Smooth muscle cell (in vitro differentiated cells): ENCODE measurements at regions not wholly inside any gene's neighbourhood (a gene's known extent, or its start where the extent isn't known, plus 50 kb on each side); places are given as distances from the start of the nearest gene placed in this dataset.
A peak's percentile ranks its signal among the peaks of the same experiment; 100 is the strongest.

Source experiments
- DNase-seq: peaks from one replicate; lab custom pipeline; 2025; ENCODE audit not compliant: unreplicated experiment; lab: John Stamatoyannopoulos, UW
- H2AFZ ChIP-seq: fragments of 200-600 bp; sonication (generic); 2 replicates; pipeline ENCODE4 v1.6.0; 2016; ENCODE audit warnings: antibody characterized with exemption, low read depth, mild to moderate bottlenecking
- H3F3A ChIP-seq: fragments of 200-600 bp; sonication (generic); 2 replicates; pipeline ENCODE4 v1.6.0; 2017; ENCODE audit warnings: antibody characterized with exemption, low read depth
- H3K27ac ChIP-seq: fragments of 200-600 bp; sonication (generic); 2 replicates; pipeline ENCODE4 v1.5.1; 2016; ENCODE audit warnings: low read depth, mild to moderate bottlenecking
- H3K27me3 ChIP-seq: fragments of 200-600 bp; sonication (generic); 2 replicates; pipeline ENCODE4 v1.6.1; 2016; ENCODE audit warnings: low read depth, mild to moderate bottlenecking
- H3K36me3 ChIP-seq: fragments of 200-600 bp; sonication (generic); 2 replicates; pipeline ENCODE4 v1.5.1; 2016; ENCODE audit warnings: low read depth
- H3K4me1 ChIP-seq: fragments of 200-600 bp; sonication (generic); 2 replicates; pipeline ENCODE4 v1.5.1; 2016; ENCODE audit warnings: low read depth
- H3K4me2 ChIP-seq: fragments of 200-600 bp; sonication (generic); 2 replicates; pipeline ENCODE4 v1.6.0; 2016; ENCODE audit warnings: mild to moderate bottlenecking
- H3K4me3 ChIP-seq: fragments of 200-600 bp; sonication (generic); 2 replicates; pipeline ENCODE4 v1.5.1; 2016; ENCODE audit warnings: mild to moderate bottlenecking
- H3K79me2 ChIP-seq: fragments of 200-600 bp; sonication (generic); 2 replicates; pipeline ENCODE4 v1.6.0; 2016; ENCODE audit warnings: low read depth, mild to moderate bottlenecking
- H3K9ac ChIP-seq: fragments of 200-600 bp; sonication (generic); 2 replicates; pipeline ENCODE4 v1.6.0; 2016; ENCODE audit warnings: low read depth
- H3K9me3 ChIP-seq: fragments of 200-600 bp; sonication (generic); replicated peaks from 2 replicates; pipeline ENCODE4 v1.5.1; 2016; ENCODE audit warnings: low read depth
- H4K20me1 ChIP-seq: fragments of 200-600 bp; sonication (generic); 2 replicates; pipeline ENCODE4 v1.6.0; 2016; ENCODE audit warnings: low read depth
- CTCF ChIP-seq: fragments of 200-600 bp; sonication (generic); IDR thresholded peaks from 2 replicates; pipeline ENCODE4 v1.5.1; 2017; ENCODE audit warnings: borderline replicate concordance, mild to moderate bottlenecking, antibody characterized with exemption; ENCODE audit not compliant: insufficient read depth, poor library complexity, severe bottlenecking
- WGBS: methylation state at CpG from one replicate; pipeline ENCODE4 v1.1.7; 2016; ENCODE audit warnings: low lambda C conversion rate; 5-methylcytosine and 5-hydroxymethylcytosine counted together

- TF ChIP-seq CTCF, result no peak
- no peak overlapping the region for H3K4me3 ChIP-seq
- H3K9ac ChIP-seq, result no peak overlapping the region
- H3K9me3 ChIP-seq, result no peaks in the 10 kb centered on the region
- no peaks in the 10 kb centered on the region for H3K79me2 ChIP-seq
- WGBS, result 93% methylated on average over 5 of the region's 5 CpGs
- DNase-seq, result no peak
- H3F3A ChIP-seq, result no peaks in the 10 kb centered on the region
- H4K20me1 ChIP-seq, result no peaks in the 10 kb centered on the region
- no peak overlapping the region for H3K27ac ChIP-seq
- no peaks in the 10 kb centered on the region for H3K27me3 ChIP-seq
- no peak overlapping the region for H2AFZ ChIP-seq
- no peak overlapping the region for H3K4me2 ChIP-seq
- H3K36me3 ChIP-seq, result no peaks in the 10 kb centered on the region
- H3K4me1 ChIP-seq, result peaks cover 6% of the 10 kb centered on the region
Observed at GRCh38 chr9:89670114-89670513, 65.3 kb downstream of the GADD45G start.

GRCh38 chr9:89670801-89671434, 66.1 kb downstream of the GADD45G start:
- Histone ChIP-seq H3F3A (no peaks in the 10 kb centered on the region), H3K4me3 (no peak overlapping the region), H2AFZ (no peak overlapping the region), H3K36me3 (no peaks in the 10 kb centered on the region), H3K27me3 (no peaks in the 10 kb centered on the region), H4K20me1 (no peaks in the 10 kb centered on the region), H3K9ac (no peak overlapping the region), H3K9me3 (no peaks in the 10 kb centered on the region), H3K4me2 (no peak overlapping the region), H3K27ac (no peak overlapping the region), H3K4me1 (peaks cover 14% of the 10 kb centered on the region), H3K79me2 (no peaks in the 10 kb centered on the region)
- WGBS, result 87% methylated on average over 6 of the region's 6 CpGs
- no peak for TF ChIP-seq CTCF
- no peak for DNase-seq

GRCh38 chr9:89674667-89675057, 69.8 kb downstream of the GADD45G start:
- no peak overlapping the region for H3K27ac ChIP-seq
- H3K9me3 ChIP-seq, result no peaks in the 10 kb centered on the region
- no peaks in the 10 kb centered on the region for H3F3A ChIP-seq
- H3K27me3 ChIP-seq, result no peaks in the 10 kb centered on the region
- no peak overlapping the region for H3K9ac ChIP-seq
- no peaks in the 10 kb centered on the region for H3K79me2 ChIP-seq
- H3K4me2 ChIP-seq, result peak overlapping the region; percentile 32
- peaks cover 27% of the 10 kb centered on the region for H3K4me1 ChIP-seq
- H3K4me3 ChIP-seq, result no peak overlapping the region
- H3K36me3 ChIP-seq, result no peaks in the 10 kb centered on the region
- no peak for DNase-seq
- H2AFZ ChIP-seq, result no peak overlapping the region
- H4K20me1 ChIP-seq, result no peaks in the 10 kb centered on the region
- WGBS, result 72% methylated on average over 4 of the region's 4 CpGs
- no peak for TF ChIP-seq CTCF

- peak overlapping the region; percentile 32 for H3K4me2 ChIP-seq
Observed at GRCh38 chr9:89675058-89675742, 70.4 kb downstream of the GADD45G start.

More at GRCh38 chr9:89675058-89675742, 70.4 kb downstream of the GADD45G start:
- no peaks in the 10 kb centered on the region for H3F3A ChIP-seq
- peak overlapping the region; percentile 57 for H2AFZ ChIP-seq
- no peaks in the 10 kb centered on the region for H3K27me3 ChIP-seq
- no peak overlapping the region for H3K27ac ChIP-seq
- no peak for TF ChIP-seq CTCF
- 27% methylated on average over 15 of the region's 15 CpGs for WGBS
- no peaks in the 10 kb centered on the region for H3K9me3 ChIP-seq
- no peaks in the 10 kb centered on the region for H4K20me1 ChIP-seq
- DNase-seq, result no peak
- H3K4me1 ChIP-seq, result peaks cover 27% of the 10 kb centered on the region
- H3K9ac ChIP-seq, result no peak overlapping the region
- H3K4me3 ChIP-seq, result no peak overlapping the region
- no peaks in the 10 kb centered on the region for H3K36me3 ChIP-seq
- H3K79me2 ChIP-seq, result no peaks in the 10 kb centered on the region
